Spleen (tissue), 11 donors: ENCODE measurements at regions not wholly inside any gene's neighbourhood (a gene's known extent, or its start where the extent isn't known, plus 50 kb on each side); places are given as distances from the start of the nearest gene placed in this dataset.

Source experiments
- DNase-seq: peaks from one replicate; pipeline ENCODE4 v3.0.0-alpha.2; 2020
- H3K27ac ChIP-seq, 8 donors: fragments of 200-600 bp; sonication (generic) in 7 of 8; 1 replicate in 4 of 8; 2 replicates in 4 of 8; pipeline versions ENCODE4 v1.5.0 to v1.8.0; 2016 to 2021; ENCODE audit warnings: inconsistent platforms in 4 of 8, mild to moderate bottlenecking in 4 of 8, moderate library complexity in 1 of 8
- H3K27me3 ChIP-seq, 7 donors: fragments of 200-600 bp; sonication (generic) in 6 of 7; replicated peaks in 1 of 7; 1 replicate in 4 of 7; 2 replicates in 3 of 7; pipeline versions ENCODE4 v1.5.0 to v1.8.0; 2016 to 2021; ENCODE audit warnings: inconsistent platforms in 3 of 7, mild to moderate bottlenecking in 1 of 7
- H3K36me3 ChIP-seq, 6 donors: fragments of 200-600 bp; sonication (generic) in 5 of 6; 1 replicate in 4 of 6; 2 replicates in 2 of 6; pipeline versions ENCODE4 v1.5.0 to v1.8.0; 2016 to 2021; ENCODE audit warnings: inconsistent platforms in 2 of 6
- H3K4me1 ChIP-seq, 6 donors: fragments of 200-600 bp; sonication (generic) in 5 of 6; 1 replicate in 3 of 6; 2 replicates in 3 of 6; pipeline versions ENCODE4 v1.5.0 to v1.8.0; 2016 to 2021; ENCODE audit warnings: inconsistent platforms in 3 of 6
- H3K4me3 ChIP-seq, 8 donors: fragments of 200-600 bp; sonication (generic) in 7 of 8; 1 replicate in 4 of 8; 2 replicates in 4 of 8; pipeline versions ENCODE4 v1.5.0 to v1.8.0; 2016 to 2021; ENCODE audit warnings: inconsistent platforms in 4 of 8, mild to moderate bottlenecking in 4 of 8, moderate library complexity in 2 of 8
- H3K9me3 ChIP-seq, 8 donors: fragments of 200-600 bp; sonication (generic) in 7 of 8; 1 replicate in 4 of 8; 2 replicates in 4 of 8; pipeline versions ENCODE4 v1.5.0 to v1.8.0; 2016 to 2021; ENCODE audit warnings: inconsistent platforms in 4 of 8
- CTCF ChIP-seq, 11 experiments: fragments of 200-600 bp in 7 of 11; fragments of 450-650 bp in 4 of 11; sonication (generic) in 4 of 11; IDR thresholded peaks in 8 of 11; conservative IDR thresholded peaks in 3 of 11; 1 replicate in 7 of 11; 2 replicates in 4 of 11; pipeline versions ENCODE4 v1.4.0 to v1.8.0; 2016 to 2021; ENCODE audit warnings: antibody characterized with exemption in 11 of 11, inconsistent platforms in 4 of 11, mild to moderate bottlenecking in 1 of 11
- POLR2A ChIP-seq, 3 donors: fragments of 450-650 bp; IDR thresholded peaks; one replicate each; pipeline ENCODE4 v1.5.1; 2017; ENCODE audit warnings: antibody characterized with exemption in 3 of 3, mild to moderate bottlenecking in 1 of 3
- POLR2AphosphoS5 ChIP-seq, 3 donors: sonication (generic); formaldehyde crosslinking; IDR thresholded peaks; one replicate each; pipeline ENCODE4 v1.5.1; 2017; ENCODE audit warnings: antibody characterized with exemption in 3 of 3
- WGBS, 5 donors: extraction: QIAGEN DNeasy Blood & Tissue Kit in 3 of 5; methylation state at CpG; one replicate each; pipeline versions ENCODE4 v1.1.5 to v1.1.7; 2013 to 2018; 5-methylcytosine and 5-hydroxymethylcytosine counted together
- intact Hi-C: fragments of 100-400 bp; cut with DNase I; formaldehyde crosslinking; loops from one replicate; pipeline ENCODE4 v1.15.0; 2023; ENCODE audit warnings: low total_unique reads
- donor health status: healthy with polysubstance abuse.
- donor health status: DM: no; HTN: no; CAD: no; lungs with moderate emphysema.
- donor health status: DM: no; HTN: no; CAD: no.
- donor health status: Bipolar disorder and iron deficiency.
- donor health status: healthy.
- donor health status: DM: no; HTN: no; CAD: no.
- donor health status: DM: yes; HTN: yes; CAD: no.

- Histone ChIP-seq H3K4me3 (no peak overlapping the region), H3K36me3 (no peaks in the 10 kb centered on the region), H3K4me1 (peaks cover 0 to 12% (median 0%) of the 10 kb centered on the region in 6 donors), H3K27me3 (no peaks in the 10 kb centered on the region), H3K27ac (peak overlapping the region in 1 of 8 donors; percentile 4), H3K9me3 (no peaks in the 10 kb centered on the region)
- TF ChIP-seq CTCF (IDR thresholded peaks at IDR 0.05 in 8 of 11, conservative IDR thresholded peaks at IDR 0.05 in 3 of 11) = no peak
- TF ChIP-seq POLR2A (IDR thresholded peaks at IDR 0.05) = no peak
- TF ChIP-seq POLR2AphosphoS5 (IDR thresholded peaks at IDR 0.05) = no peak
- DNase-seq = peak; percentile 47
- 43 to 69% (median 51%) methylated on average over 3 to 4 of the region's 4 CpGs for WGBS, 5 donors
- intact Hi-C loops = no loop called here
Measured at GRCh38 chrX:68931345-68931744, 102.5 kb downstream of the EFNB1 start.

- intact Hi-C loops = no loop called here
- Histone ChIP-seq H3K4me1 (peaks cover 0 to 12% (median 0%) of the 10 kb centered on the region in 6 donors), H3K27me3 (no peaks in the 10 kb centered on the region), H3K9me3 (no peaks in the 10 kb centered on the region), H3K36me3 (no peaks in the 10 kb centered on the region), H3K4me3 (no peak overlapping the region), H3K27ac (no peak overlapping the region)
- no peak for TF ChIP-seq POLR2AphosphoS5 (IDR thresholded peaks at IDR 0.05)
- TF ChIP-seq CTCF (IDR thresholded peaks at IDR 0.05 in 8 of 11, conservative IDR thresholded peaks at IDR 0.05 in 3 of 11) = no peak
- no peak for TF ChIP-seq POLR2A (IDR thresholded peaks at IDR 0.05)
- peak; percentile 66 for DNase-seq
- WGBS, 5 donors = 60 to 100% (median 71%) methylated on average over 1 to 5 of the region's 5 CpGs
Measured at GRCh38 chrX:68930542-68931317, 101.9 kb downstream of the EFNB1 start.

GRCh38 chrX:68929332-68930150 is 100.7 kb downstream of the EFNB1 start:
- Histone ChIP-seq H3K27ac (peak overlapping the region in 2 of 8 donors; percentile 7 to 9), H3K27me3 (no peaks in the 10 kb centered on the region), H3K4me3 (no peak overlapping the region), H3K36me3 (no peaks in the 10 kb centered on the region), H3K4me1 (peaks cover 0 to 7% (median 0%) of the 10 kb centered on the region in 6 donors), H3K9me3 (no peaks in the 10 kb centered on the region)
- no peak for TF ChIP-seq POLR2A (IDR thresholded peaks at IDR 0.05)
- no peak for TF ChIP-seq CTCF (IDR thresholded peaks at IDR 0.05 in 8 of 11, conservative IDR thresholded peaks at IDR 0.05 in 3 of 11)
- TF ChIP-seq POLR2AphosphoS5 (IDR thresholded peaks at IDR 0.05) = no peak
- 43 to 76% (median 62%) methylated on average over 6 to 9 of the region's 9 CpGs for WGBS, 5 donors
- intact Hi-C loops = no loop called here
- DNase-seq = peak; percentile 52

- Histone ChIP-seq H3K27me3 (no peaks in the 10 kb centered on the region), H3K4me1 (no peaks in the 10 kb centered on the region), H3K27ac (no peak overlapping the region), H3K9me3 (no peaks in the 10 kb centered on the region), H3K36me3 (no peaks in the 10 kb centered on the region), H3K4me3 (no peak overlapping the region)
- intact Hi-C loops = no loop called here
- peak; percentile 59 for DNase-seq
- TF ChIP-seq POLR2A (IDR thresholded peaks at IDR 0.05) (no peak), POLR2AphosphoS5 (IDR thresholded peaks at IDR 0.05) (no peak), CTCF (IDR thresholded peaks at IDR 0.05 in 8 of 11, conservative IDR thresholded peaks at IDR 0.05 in 3 of 11) (no peak)
- WGBS, 5 donors = 86 to 100% (median 94%) methylated on average over 5 to 7 of the region's 7 CpGs
Measured at GRCh38 chrX:68928401-68928800, 99.6 kb downstream of the EFNB1 start.
